ENCODE measurements at regions not wholly inside any gene's neighbourhood (a gene's known extent, or its start where the extent isn't known, plus 50 kb on each side); places are given as distances from the start of the nearest gene placed in this dataset.
"Not testable (repeated sequence)": the region's sequence is repeated elsewhere in the genome, so short reads cannot be mapped to it uniquely, and the experiment has no call there.

- no peak for DNase-seq
These were observed 221.8 kb downstream of the SPP2 start for GRCh38 chr2:234272069-234272850.

GRCh38 chr2:234271338-234271737 lies 220.8 kb downstream of the SPP2 start:
- DNase-seq = no peak

GRCh38 chr2:234269769-234270204 lies 219.3 kb downstream of the SPP2 start:
- no peak for DNase-seq

GRCh38 chr2:234267534-234267933 lies 217.0 kb downstream of the SPP2 start:
- no peak for DNase-seq

- no peak for DNase-seq
These were observed 216.4 kb downstream of the SPP2 start for GRCh38 chr2:234266952-234267351.

GRCh38 chr2:234265206-234265605 lies 214.7 kb downstream of the SPP2 start:
- DNase-seq = no peak

- DNase-seq = no peak
These were observed 211.2 kb downstream of the SPP2 start for GRCh38 chr2:234261736-234262135.

- DNase-seq = no peak
These were observed 208.9 kb downstream of the SPP2 start for GRCh38 chr2:234259440-234259839.

- DNase-seq = no peak
These were observed 208.2 kb downstream of the SPP2 start for GRCh38 chr2:234258562-234259141.

GRCh38 chr2:234257859-234258561 lies 207.5 kb downstream of the SPP2 start:
- DNase-seq = peak; percentile 60

- no peak for DNase-seq
These were observed 206.0 kb downstream of the SPP2 start for GRCh38 chr2:234256516-234256915.

GRCh38 chr2:234254783-234255521 lies 204.4 kb downstream of the SPP2 start:
- DNase-seq = no peak

GRCh38 chr2:234252772-234253171 lies 202.3 kb downstream of the SPP2 start:
- DNase-seq = no peak

- no peak for DNase-seq
These were observed 201.1 kb downstream of the SPP2 start for GRCh38 chr2:234251326-234252271.

- no peak for DNase-seq
These were observed 200.4 kb downstream of the SPP2 start for GRCh38 chr2:234250926-234251325.

GRCh38 chr2:234249873-234250272 lies 199.4 kb downstream of the SPP2 start:
- DNase-seq = no peak

- no peak for DNase-seq
These were observed 198.7 kb downstream of the SPP2 start for GRCh38 chr2:234249034-234249735.

GRCh38 chr2:234248213-234248710 lies 197.8 kb downstream of the SPP2 start:
- DNase-seq = not testable (repeated sequence)

GRCh38 chr2:234247453-234248180 lies 197.1 kb downstream of the SPP2 start:
- DNase-seq = no peak

- no peak for DNase-seq
These were observed 195.4 kb downstream of the SPP2 start for GRCh38 chr2:234245945-234246344.

Data from CD4-positive, alpha-beta T cell treated with Interleukin-17A for 4 hours (primary cell).